T-helper 17 cell (primary cell): ENCODE measurements at regions not wholly inside any gene's neighbourhood (a gene's known extent, or its start where the extent isn't known, plus 50 kb on each side); places are given as distances from the start of the nearest gene placed in this dataset.
A peak's percentile ranks its signal among the peaks of the same experiment; 100 is the strongest.

Source experiments
- ATAC-seq: fragments of 150-1000 bp; cut with Tn5 transposase; 2 replicates; pipeline ENCODE4 v1.10.0; 2021; ENCODE audit warnings: mild to moderate bottlenecking, moderate library complexity
- DNase-seq, 3 donors: peaks; one replicate each; pipeline versions ENCODE4 v3.0.0 to v3.0.0-alpha.2; 2020 to 2021
- H3K9me3 ChIP-seq: one replicate; pipeline ENCODE4 v1.7.0; 2013; ENCODE audit warnings: low read length, mild to moderate bottlenecking; ENCODE audit not compliant: control insufficient read depth, poor library complexity, severe bottlenecking
- H3K27ac Mint-ChIP-seq: one replicate; pipeline ENCODE4 v1.8.0; 2022; ENCODE audit warnings: mild to moderate bottlenecking, moderate library complexity, mixed read lengths
- H3K27me3 Mint-ChIP-seq: one replicate; pipeline ENCODE4 v1.8.0; 2022; ENCODE audit warnings: mixed read lengths
- H3K36me3 Mint-ChIP-seq: one replicate; pipeline ENCODE4 v1.8.0; 2022; ENCODE audit warnings: low read depth, mixed read lengths
- H3K4me1 Mint-ChIP-seq: one replicate; pipeline ENCODE4 v1.8.0; 2022; ENCODE audit warnings: mild to moderate bottlenecking, mixed read lengths
- H3K4me3 Mint-ChIP-seq: one replicate; pipeline ENCODE4 v1.8.0; 2022; ENCODE audit warnings: mild to moderate bottlenecking, moderate library complexity, mixed read lengths

DNA sequence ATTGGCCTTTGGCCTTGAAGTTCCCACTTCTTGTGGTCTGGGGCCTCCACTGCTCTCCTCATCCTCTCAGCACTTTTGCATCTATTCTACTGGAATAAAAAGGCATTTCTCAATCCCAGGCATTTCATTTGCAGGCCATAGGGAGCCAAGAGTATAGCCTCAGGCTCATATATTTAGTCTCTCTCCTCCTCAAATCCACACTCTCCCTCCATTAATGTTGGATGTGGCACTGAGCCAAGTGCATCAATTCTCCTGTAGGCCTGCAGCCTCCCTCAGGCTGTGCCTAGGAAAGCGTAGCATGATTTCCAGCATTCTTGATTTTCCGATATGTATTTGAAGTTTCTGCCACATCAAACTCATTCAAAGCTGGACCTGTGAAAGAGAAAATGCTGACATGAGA, 211.5 kb upstream of the CPNE8 start:
- no peaks in the 10 kb centered on the region for H3K36me3 Mint-ChIP-seq
- no peaks in the 10 kb centered on the region for H3K27me3 Mint-ChIP-seq
- DNase-seq (no peak), ATAC-seq (no peak)
- H3K4me1 Mint-ChIP-seq, result no peaks in the 10 kb centered on the region
- H3K4me3 Mint-ChIP-seq, result no peak overlapping the region
- no peaks in the 10 kb centered on the region for H3K9me3 ChIP-seq
- H3K27ac Mint-ChIP-seq, result no peak overlapping the region

DNA sequence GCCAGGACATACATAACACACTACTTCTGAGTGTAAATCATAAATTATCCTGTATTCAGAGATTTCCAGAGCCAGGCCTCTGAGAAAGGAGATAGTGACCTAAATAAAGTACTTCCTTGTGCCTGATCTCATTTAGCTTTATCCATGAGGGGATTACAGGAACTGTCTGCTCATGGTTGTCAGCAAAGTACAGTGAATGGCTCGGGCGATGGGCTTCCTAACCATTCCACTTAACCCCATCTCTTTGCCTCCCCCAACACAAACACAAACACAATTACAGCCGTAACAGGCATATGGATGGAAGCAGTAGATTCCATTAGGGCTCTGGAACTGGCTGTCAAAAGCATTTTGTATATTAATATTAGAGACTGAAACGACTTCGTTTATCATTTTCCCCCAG, 206.7 kb upstream of the CPNE8 start:
- no peaks in the 10 kb centered on the region for H3K36me3 Mint-ChIP-seq
- H3K4me3 Mint-ChIP-seq, result no peak overlapping the region
- no peaks in the 10 kb centered on the region for H3K27me3 Mint-ChIP-seq
- no peak overlapping the region for H3K27ac Mint-ChIP-seq
- no peak for DNase-seq
- ATAC-seq, result no peak
- no peaks in the 10 kb centered on the region for H3K9me3 ChIP-seq
- H3K4me1 Mint-ChIP-seq, result no peaks in the 10 kb centered on the region

GRCh38 chr12:39105111-39105510, 199.7 kb upstream of the CPNE8 start:
- DNase-seq (no peak), ATAC-seq (no peak)
- no peak overlapping the region for H3K4me3 Mint-ChIP-seq
- no peaks in the 10 kb centered on the region for H3K36me3 Mint-ChIP-seq
- H3K9me3 ChIP-seq, result no peaks in the 10 kb centered on the region
- H3K4me1 Mint-ChIP-seq, result no peaks in the 10 kb centered on the region
- H3K27me3 Mint-ChIP-seq, result no peaks in the 10 kb centered on the region
- H3K27ac Mint-ChIP-seq, result no peak overlapping the region

DNA sequence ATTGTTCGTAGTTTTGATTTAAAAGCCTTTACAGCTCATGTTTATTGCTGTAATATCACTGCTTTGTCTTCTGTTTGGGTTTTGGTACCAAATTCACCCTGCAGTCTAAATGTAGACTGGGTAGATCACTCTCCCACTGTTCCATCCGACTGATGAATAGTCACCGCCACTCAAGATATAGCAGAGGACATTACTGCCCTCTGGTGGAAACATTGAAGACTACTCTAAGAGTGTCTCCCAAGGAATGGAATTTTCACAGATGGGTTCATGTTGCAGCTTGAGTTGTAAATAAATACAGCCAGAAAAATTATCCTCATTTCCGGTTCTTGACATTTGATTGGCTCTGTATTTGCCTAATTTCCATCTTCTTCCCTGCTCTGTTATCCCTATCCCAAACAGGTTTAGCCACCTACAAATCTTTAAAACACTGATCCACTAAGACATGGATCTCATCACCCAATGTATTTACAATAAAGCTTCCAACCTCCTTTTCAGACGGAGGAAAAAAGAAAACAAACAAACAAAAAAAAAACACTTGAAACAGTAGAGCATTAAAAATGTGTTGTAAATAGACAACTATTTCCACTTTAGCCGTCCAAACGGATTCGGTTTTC, 198.3 kb upstream of the CPNE8 start:
- H3K9me3 ChIP-seq, result no peaks in the 10 kb centered on the region
- H3K27me3 Mint-ChIP-seq, result peaks cover 7% of the 10 kb centered on the region
- no peaks in the 10 kb centered on the region for H3K36me3 Mint-ChIP-seq
- H3K4me3 Mint-ChIP-seq, result no peak overlapping the region
- H3K27ac Mint-ChIP-seq, result no peak overlapping the region
- ATAC-seq (peak; percentile 76), DNase-seq (no peak)
- no peaks in the 10 kb centered on the region for H3K4me1 Mint-ChIP-seq

DNA sequence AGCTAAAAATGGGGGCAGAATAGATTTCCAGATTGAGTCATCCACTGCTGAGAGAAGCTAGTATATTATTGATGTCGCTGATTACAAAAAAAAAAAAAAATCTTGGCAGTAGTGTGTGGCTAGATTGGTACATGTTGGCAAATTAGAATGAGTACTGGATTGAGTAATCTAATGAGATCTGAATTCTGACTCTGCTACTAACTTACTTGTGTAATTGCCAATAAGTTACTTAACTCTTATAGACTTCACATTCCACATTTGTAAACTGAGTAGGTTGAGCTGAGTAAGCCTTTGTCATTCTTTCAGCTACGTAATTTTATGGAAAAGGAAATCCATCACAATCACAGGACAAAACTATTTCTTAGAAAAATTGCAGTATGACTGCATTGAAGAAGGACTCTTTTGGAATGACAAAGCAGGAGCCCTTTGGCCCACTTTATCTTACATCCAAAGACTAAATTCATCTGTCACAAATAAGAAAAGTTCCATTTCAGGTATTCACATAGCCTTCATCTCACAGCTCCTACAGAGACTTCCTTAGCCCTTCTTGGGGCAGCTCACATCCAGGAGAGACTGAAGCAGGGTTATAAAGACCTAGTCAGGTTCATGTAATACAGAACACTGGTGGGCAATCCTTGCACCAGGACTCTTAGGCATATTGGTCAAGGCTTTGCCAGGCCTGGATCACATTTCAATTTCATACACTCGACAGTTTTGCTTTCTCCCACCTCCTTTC, 197.3 kb upstream of the CPNE8 start:
- ATAC-seq (no peak), DNase-seq (no peak)
- Mint-ChIP-seq H3K27ac (no peak overlapping the region), H3K4me1 (no peaks in the 10 kb centered on the region), H3K4me3 (no peak overlapping the region), H3K27me3 (peaks cover 7% of the 10 kb centered on the region), H3K36me3 (no peaks in the 10 kb centered on the region)
- H3K9me3 ChIP-seq, result no peaks in the 10 kb centered on the region

GRCh38 chr12:39095636-39096330, 190.4 kb upstream of the CPNE8 start:
- Mint-ChIP-seq H3K36me3 (no peaks in the 10 kb centered on the region), H3K4me1 (no peaks in the 10 kb centered on the region), H3K27ac (no peak overlapping the region), H3K4me3 (no peak overlapping the region), H3K27me3 (peaks cover 11% of the 10 kb centered on the region)
- no peak for ATAC-seq
- no peak for DNase-seq
- H3K9me3 ChIP-seq, result no peaks in the 10 kb centered on the region

DNA sequence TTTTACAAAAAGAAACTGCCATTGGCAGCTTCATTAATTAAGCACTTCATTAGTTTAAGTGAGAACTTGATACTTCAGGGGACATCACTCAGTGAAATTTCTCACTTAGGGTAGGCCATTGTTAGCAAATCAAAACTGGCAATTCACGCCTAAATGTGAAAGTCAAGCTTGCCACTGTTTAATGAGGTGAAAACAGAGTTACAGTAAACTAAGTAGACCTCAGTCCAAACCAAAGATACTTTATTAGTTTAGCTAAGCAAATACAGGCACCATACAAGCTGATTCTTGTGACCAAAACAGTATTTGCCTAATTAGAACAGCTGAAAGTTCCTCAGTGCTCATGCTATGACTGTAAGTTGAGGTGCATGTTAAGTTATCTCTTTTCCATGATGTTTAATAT, 176.5 kb upstream of the CPNE8 start:
- no peaks in the 10 kb centered on the region for H3K4me1 Mint-ChIP-seq
- H3K27ac Mint-ChIP-seq, result no peak overlapping the region
- H3K9me3 ChIP-seq, result no peaks in the 10 kb centered on the region
- DNase-seq (no peak), ATAC-seq (no peak)
- H3K4me3 Mint-ChIP-seq, result no peak overlapping the region
- no peaks in the 10 kb centered on the region for H3K36me3 Mint-ChIP-seq
- peaks cover 8% of the 10 kb centered on the region for H3K27me3 Mint-ChIP-seq

GRCh38 chr12:39077226-39077625, 171.8 kb upstream of the CPNE8 start:
- no peaks in the 10 kb centered on the region for H3K36me3 Mint-ChIP-seq
- H3K9me3 ChIP-seq, result no peaks in the 10 kb centered on the region
- DNase-seq (no peak), ATAC-seq (no peak)
- H3K4me1 Mint-ChIP-seq, result no peaks in the 10 kb centered on the region
- no peaks in the 10 kb centered on the region for H3K27me3 Mint-ChIP-seq
- no peak overlapping the region for H3K4me3 Mint-ChIP-seq
- no peak overlapping the region for H3K27ac Mint-ChIP-seq

GRCh38 chr12:39074063-39074462, 168.7 kb upstream of the CPNE8 start:
- no peak overlapping the region for H3K4me3 Mint-ChIP-seq
- H3K4me1 Mint-ChIP-seq, result no peaks in the 10 kb centered on the region
- DNase-seq (no peak), ATAC-seq (no peak)
- H3K27ac Mint-ChIP-seq, result no peak overlapping the region
- no peaks in the 10 kb centered on the region for H3K9me3 ChIP-seq
- peaks cover 4% of the 10 kb centered on the region for H3K27me3 Mint-ChIP-seq
- H3K36me3 Mint-ChIP-seq, result no peaks in the 10 kb centered on the region

- no peak for DNase-seq
- Mint-ChIP-seq H3K27ac (no peak overlapping the region), H3K4me1 (no peaks in the 10 kb centered on the region), H3K27me3 (peaks cover 4% of the 10 kb centered on the region), H3K4me3 (no peak overlapping the region), H3K36me3 (no peaks in the 10 kb centered on the region)
- H3K9me3 ChIP-seq, result no peaks in the 10 kb centered on the region
- ATAC-seq, result no peak
These were observed 167.3 kb upstream of the CPNE8 start for GRCh38 chr12:39072658-39073057.

- Mint-ChIP-seq H3K27ac (no peak overlapping the region), H3K36me3 (no peaks in the 10 kb centered on the region), H3K4me1 (no peaks in the 10 kb centered on the region), H3K4me3 (no peak overlapping the region), H3K27me3 (peaks cover 4% of the 10 kb centered on the region)
- DNase-seq (no peak), ATAC-seq (no peak)
- H3K9me3 ChIP-seq, result peaks cover 2% of the 10 kb centered on the region
These were observed 166.2 kb upstream of the CPNE8 start for GRCh38 chr12:39071611-39072010.

- Mint-ChIP-seq H3K27me3 (peaks cover 4% of the 10 kb centered on the region), H3K36me3 (no peaks in the 10 kb centered on the region), H3K27ac (no peak overlapping the region), H3K4me3 (no peak overlapping the region), H3K4me1 (no peaks in the 10 kb centered on the region)
- ATAC-seq, result no peak
- DNase-seq, result no peak
- peaks cover 2% of the 10 kb centered on the region for H3K9me3 ChIP-seq
These were observed 165.4 kb upstream of the CPNE8 start for GRCh38 chr12:39070775-39071174.

- no peak for ATAC-seq
- H3K36me3 Mint-ChIP-seq, result no peaks in the 10 kb centered on the region
- H3K4me3 Mint-ChIP-seq, result no peak overlapping the region
- H3K27me3 Mint-ChIP-seq, result peaks cover 4% of the 10 kb centered on the region
- DNase-seq, result no peak
- H3K9me3 ChIP-seq, result peaks cover 2% of the 10 kb centered on the region
- no peaks in the 10 kb centered on the region for H3K4me1 Mint-ChIP-seq
- H3K27ac Mint-ChIP-seq, result no peak overlapping the region
These were observed 160.1 kb upstream of the CPNE8 start for GRCh38 chr12:39065455-39065854.

DNA sequence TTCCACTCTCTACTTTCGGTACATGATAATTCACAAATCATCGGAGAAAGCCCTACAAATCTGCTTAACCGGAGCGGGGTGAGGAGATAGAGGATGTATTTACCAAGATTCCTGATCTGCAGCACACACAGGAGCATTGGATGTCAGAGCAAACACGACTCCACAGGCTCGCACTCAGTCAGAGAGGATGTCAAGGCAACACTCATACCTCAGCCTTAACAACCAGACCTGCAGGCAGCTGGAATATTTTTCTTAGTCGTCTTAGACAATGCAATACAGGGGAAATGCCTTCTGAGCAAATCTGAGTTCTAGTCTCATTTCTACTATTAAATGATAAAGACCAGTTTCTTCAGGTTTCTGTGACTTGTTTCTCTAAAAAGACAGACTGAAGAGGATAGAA, 159.3 kb upstream of the CPNE8 start:
- DNase-seq (no peak), ATAC-seq (no peak)
- Mint-ChIP-seq H3K4me1 (no peaks in the 10 kb centered on the region), H3K27ac (no peak overlapping the region), H3K4me3 (no peak overlapping the region), H3K36me3 (no peaks in the 10 kb centered on the region), H3K27me3 (no peaks in the 10 kb centered on the region)
- H3K9me3 ChIP-seq, result peaks cover 2% of the 10 kb centered on the region
